ENCODE measurements at regions not wholly inside any gene's neighbourhood (a gene's known extent, or its start where the extent isn't known, plus 50 kb on each side); places are given as distances from the start of the nearest gene placed in this dataset.

DNA sequence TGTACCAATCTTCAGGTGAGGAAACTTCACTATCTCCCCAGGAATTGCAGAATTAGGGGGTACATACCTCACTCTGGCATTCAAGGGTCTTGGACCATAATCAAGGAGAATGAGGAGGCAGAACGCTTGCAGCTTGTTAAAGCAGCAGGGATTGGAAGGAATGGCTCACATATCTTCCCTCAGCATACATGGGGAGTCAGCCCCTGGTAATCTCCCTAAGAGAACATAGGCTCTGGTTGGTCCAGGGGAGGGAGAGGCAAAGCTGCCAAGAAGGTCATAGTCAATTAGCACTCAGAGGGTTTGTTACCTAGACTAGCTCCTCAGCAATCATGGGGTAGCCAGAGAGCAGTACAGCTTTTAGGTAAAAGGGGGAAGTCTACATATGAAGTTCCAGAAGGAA lies 256.8 kb downstream of the INSC start:
- TF ChIP-seq, protein P1, sequence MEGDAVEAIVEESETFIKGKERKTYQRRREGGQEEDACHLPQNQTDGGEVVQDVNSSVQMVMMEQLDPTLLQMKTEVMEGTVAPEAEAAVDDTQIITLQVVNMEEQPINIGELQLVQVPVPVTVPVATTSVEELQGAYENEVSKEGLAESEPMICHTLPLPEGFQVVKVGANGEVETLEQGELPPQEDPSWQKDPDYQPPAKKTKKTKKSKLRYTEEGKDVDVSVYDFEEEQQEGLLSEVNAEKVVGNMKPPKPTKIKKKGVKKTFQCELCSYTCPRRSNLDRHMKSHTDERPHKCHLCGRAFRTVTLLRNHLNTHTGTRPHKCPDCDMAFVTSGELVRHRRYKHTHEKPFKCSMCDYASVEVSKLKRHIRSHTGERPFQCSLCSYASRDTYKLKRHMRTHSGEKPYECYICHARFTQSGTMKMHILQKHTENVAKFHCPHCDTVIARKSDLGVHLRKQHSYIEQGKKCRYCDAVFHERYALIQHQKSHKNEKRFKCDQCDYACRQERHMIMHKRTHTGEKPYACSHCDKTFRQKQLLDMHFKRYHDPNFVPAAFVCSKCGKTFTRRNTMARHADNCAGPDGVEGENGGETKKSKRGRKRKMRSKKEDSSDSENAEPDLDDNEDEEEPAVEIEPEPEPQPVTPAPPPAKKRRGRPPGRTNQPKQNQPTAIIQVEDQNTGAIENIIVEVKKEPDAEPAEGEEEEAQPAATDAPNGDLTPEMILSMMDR (IDR thresholded peaks at IDR 0.05; ENCODE audit: low read depth, low read length, missing control alignments), result no peak
- H3K4me3 ChIP-seq (ENCODE audit: low read depth, low read length), result no peak overlapping the region
- no peak for DNase-seq (ENCODE audit: low read depth)

DNA sequence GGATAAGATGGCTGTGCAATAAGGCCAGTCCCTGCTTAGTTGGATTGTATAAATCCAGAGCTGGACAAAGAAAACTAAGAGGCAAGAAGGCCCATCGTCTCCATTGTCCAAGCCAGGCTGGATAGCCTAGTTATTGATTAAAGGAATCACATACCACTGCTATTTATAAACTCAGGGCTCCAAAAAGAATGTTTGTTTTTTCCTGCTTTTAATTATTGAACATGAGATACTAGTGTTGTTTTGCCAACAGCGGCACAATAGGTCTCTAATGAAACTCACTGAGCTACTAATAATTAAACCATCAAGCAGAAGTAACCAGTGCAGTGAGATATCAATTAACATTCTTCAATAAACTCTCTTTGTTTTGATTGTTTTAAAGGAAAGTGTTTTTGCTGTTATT lies 259.7 kb downstream of the INSC start:
- H3K4me3 ChIP-seq (ENCODE audit: low read depth, low read length), result no peak overlapping the region
- no peak for DNase-seq (ENCODE audit: low read depth)
- TF ChIP-seq, protein P1 (IDR thresholded peaks at IDR 0.05; ENCODE audit: low read depth, low read length, missing control alignments), result no peak

DNA sequence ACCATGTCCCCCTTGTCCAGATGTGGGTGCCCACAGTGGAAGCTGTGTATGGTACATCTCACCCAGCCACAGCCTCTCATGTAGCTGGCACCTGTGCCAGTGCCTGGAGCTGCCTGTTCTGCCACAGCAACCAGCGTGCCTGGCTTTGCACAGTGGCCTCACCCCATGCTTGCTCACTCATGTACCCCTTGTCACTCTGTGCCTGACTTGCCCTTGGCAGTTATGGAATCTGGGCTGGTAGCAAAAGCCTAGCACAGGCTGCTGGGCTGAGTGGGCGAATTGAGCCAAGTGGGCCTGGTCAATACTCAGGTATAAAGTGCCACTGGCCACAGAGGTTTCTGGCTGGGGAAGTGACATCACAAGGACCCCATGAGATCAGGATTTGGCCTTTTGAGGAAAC lies 264.2 kb downstream of the INSC start:
- H3K4me3 ChIP-seq (ENCODE audit: low read depth, low read length), result no peak overlapping the region
- TF ChIP-seq, protein P1 (IDR thresholded peaks at IDR 0.05; ENCODE audit: low read depth, low read length, missing control alignments), result no peak
- no peak for DNase-seq (ENCODE audit: low read depth)

DNA sequence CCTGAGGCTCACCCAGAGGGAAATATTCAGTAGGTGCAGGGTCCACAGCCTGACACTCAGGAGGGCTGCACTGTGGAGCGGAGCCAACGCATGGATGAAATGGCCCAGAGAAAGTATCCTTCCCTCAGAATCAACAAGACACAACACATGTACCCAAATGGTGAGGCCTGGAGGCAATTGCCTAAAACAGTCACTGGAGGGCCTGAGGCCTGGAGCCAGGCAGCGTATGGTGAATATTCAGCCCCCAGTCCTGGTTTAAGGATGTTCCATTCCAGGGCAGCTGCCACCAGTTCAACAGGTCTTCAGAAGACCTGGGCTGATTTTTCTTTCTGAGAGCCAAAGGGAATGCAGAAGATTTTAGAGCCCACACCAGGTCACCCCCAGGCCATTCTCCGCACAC lies 264.8 kb downstream of the INSC start:
- no peak overlapping the region for H3K4me3 ChIP-seq (ENCODE audit: low read depth, low read length)
- no peak for DNase-seq (ENCODE audit: low read depth)
- TF ChIP-seq, protein P1 (IDR thresholded peaks at IDR 0.05; ENCODE audit: low read depth, low read length, missing control alignments), result no peak

DNA sequence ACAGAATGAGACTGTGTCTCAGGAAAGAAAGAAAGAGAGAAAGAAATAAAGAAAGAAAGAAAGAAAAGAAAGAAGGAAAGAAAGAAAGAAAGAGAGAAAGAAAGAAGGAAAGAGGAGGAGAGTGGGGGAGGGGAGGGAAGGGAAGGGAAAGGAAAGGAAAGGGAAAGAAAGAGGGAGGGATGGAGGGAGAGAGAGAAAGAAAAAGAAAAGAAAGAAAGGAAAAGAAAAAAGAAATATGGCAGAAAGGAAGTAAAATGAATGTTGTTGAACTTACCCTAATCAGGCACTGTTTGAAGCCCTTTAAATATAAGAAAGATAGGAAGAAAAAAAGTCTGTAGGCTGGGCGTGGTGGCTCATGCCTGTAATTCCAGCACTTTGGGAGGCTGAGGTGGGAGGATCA lies 276.1 kb downstream of the INSC start:
- TF ChIP-seq, protein P1 (IDR thresholded peaks at IDR 0.05; ENCODE audit: low read depth, low read length, missing control alignments), result no peak

DNA sequence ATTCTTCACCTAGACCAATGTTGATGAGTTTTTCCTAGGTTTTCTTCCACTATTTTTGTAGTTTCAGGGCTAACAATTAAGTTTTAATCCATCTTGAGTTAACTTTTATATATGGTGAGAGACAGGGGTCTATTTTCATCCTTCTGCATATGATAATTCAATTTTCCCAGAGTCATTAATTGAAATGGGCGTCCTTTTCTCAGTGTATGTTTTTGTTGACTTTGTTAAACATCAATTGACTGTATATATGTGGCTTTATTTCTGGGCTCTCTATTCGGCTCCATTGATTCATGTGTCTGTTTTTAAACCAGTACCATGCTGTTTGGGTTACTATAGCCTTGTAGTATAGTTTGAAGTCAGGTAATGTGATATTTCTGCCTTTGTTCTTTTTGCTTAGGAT lies 282.1 kb downstream of the INSC start:
- no peak for DNase-seq (ENCODE audit: low read depth)
- TF ChIP-seq, protein P1 (IDR thresholded peaks at IDR 0.05; ENCODE audit: low read depth, low read length, missing control alignments), result no peak
- no peak overlapping the region for H3K4me3 ChIP-seq (ENCODE audit: low read depth, low read length)

More for the DNA sequence above, 276.1 kb downstream of the INSC start:
- DNase-seq (ENCODE audit: low read depth), result no peak
- H3K4me3 ChIP-seq (ENCODE audit: low read depth, low read length), result no peak overlapping the region

DNA sequence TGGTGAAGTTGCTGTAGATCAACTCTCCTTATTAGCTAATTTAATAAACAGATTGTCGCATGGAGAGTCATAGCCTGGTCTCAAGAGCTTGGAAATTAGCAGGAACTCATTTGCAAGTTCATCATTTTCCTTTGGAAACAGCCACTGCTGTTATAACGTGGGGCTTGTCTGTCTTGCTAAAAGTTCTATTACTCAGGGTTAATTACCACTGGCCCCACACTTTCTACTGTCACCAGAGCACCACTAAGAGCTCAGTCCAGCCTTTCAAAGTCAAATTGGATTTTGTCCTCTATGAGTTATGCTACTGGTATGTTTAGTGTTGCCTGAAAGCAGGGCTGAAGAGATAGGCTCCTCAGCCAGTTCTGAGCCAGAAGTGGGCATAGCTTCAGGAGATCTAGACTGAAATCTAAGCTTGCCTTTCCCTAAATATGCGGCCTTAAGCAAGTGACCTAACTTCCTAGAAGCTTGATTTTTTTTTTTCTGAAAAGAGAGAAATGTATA lies 292.2 kb downstream of the INSC start:
- TF ChIP-seq, protein P1 (IDR thresholded peaks at IDR 0.05; ENCODE audit: low read depth, low read length, missing control alignments), result no peak
- no peak for DNase-seq (ENCODE audit: low read depth)
- no peak overlapping the region for H3K4me3 ChIP-seq (ENCODE audit: low read depth, low read length)
